ENCODE measurements at regions not wholly inside any gene's neighbourhood (a gene's known extent, or its start where the extent isn't known, plus 50 kb on each side); places are given as distances from the start of the nearest gene placed in this dataset.
"Not testable (repeated sequence)": the region's sequence is repeated elsewhere in the genome, so short reads cannot be mapped to it uniquely, and the experiment has no call there.

GRCh38 chr18:34280000-34280399, 55.3 kb upstream of the NOL4 start:
- DNase-seq (ENCODE audit: insufficient read length, low spot score) (no peak), FAIRE-seq (no peak)

- DNase-seq (ENCODE audit: insufficient read length, low spot score) = no peak
- FAIRE-seq = no peak
Observed at GRCh38 chr18:34280653-34281052, 55.9 kb upstream of the NOL4 start.

DNA sequence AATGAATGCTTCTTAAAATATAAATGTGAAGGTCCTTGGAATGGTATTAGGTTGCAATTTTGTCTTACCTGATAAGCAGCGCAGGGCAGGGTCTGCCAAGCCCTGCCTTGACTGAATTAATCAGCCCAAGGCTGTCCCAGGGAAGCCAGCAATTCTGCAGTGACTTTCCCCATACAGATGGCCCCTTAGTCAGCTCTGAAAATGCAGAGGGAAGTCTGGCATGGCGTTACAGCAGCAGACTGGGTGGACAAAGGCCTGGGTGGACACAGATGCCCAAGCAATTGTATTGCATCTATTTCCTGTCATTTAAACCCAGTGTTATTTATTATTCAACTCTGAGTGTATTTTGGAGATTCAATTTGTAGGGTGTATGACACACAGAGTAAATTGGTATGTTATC, 56.6 kb upstream of the NOL4 start:
- DNase-seq (ENCODE audit: insufficient read length, low spot score) = no peak
- no peak for FAIRE-seq

- DNase-seq (ENCODE audit: insufficient read length, low spot score) (no peak), FAIRE-seq (no peak)
Observed at GRCh38 chr18:34281722-34282121, 57.0 kb upstream of the NOL4 start.

GRCh38 chr18:34283506-34283905, 58.8 kb upstream of the NOL4 start:
- no peak for DNase-seq (ENCODE audit: insufficient read length, low spot score)
- FAIRE-seq = no peak

GRCh38 chr18:34287825-34288224, 63.1 kb upstream of the NOL4 start:
- no peak for FAIRE-seq
- DNase-seq (ENCODE audit: insufficient read length, low spot score) = no peak

DNA sequence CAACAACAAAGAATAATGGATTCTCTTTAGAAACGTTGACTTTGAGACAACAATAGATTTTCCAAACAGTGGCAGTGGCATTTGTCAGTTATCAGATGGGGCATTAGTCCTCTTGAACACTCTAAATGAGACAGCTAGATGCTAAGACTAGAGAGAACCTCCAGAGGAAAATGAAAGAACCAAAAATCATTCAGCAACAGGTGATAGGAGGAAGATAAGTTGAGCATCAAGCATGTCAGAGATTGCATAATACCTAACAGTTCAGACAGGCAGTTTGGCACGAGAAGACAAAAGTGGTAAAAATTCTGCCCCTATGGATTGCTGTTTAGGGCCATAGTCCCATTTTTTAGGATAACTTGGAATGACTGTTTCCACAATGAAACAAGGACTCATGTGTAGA, 67.9 kb upstream of the NOL4 start:
- no peak for FAIRE-seq
- no peak for DNase-seq (ENCODE audit: insufficient read length, low spot score)

- no peak for FAIRE-seq
- DNase-seq (ENCODE audit: insufficient read length, low spot score) = no peak
Observed at GRCh38 chr18:34297287-34297686, 72.6 kb upstream of the NOL4 start.

DNA sequence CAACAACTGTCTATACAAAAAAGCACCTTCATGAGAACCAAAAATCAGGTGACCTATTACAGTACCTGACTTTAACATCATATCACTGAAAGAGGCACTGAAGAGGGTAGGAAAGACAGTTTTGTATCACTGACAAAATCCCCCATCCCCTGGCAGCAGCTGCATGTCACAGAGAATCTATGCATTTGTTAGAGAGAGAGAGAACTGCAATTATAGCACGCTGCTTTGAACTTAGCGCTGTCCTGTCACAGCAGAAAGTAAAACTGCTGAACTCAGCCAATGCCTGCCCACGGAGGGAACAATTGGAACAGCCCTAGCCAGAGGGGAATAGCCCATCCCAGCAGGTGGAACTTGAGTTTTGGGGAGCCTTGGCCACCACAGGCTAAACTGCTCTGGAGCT, 75.1 kb upstream of the NOL4 start:
- FAIRE-seq = no peak
- no peak for DNase-seq (ENCODE audit: insufficient read length, low spot score)

GRCh38 chr18:34311468-34311867, 86.8 kb upstream of the NOL4 start:
- FAIRE-seq = no peak
- no peak for DNase-seq (ENCODE audit: insufficient read length, low spot score)

- no peak for FAIRE-seq
- no peak for DNase-seq (ENCODE audit: insufficient read length, low spot score)
Observed at GRCh38 chr18:34314847-34315246, 90.1 kb upstream of the NOL4 start.

GRCh38 chr18:34315591-34316352, 91.1 kb upstream of the NOL4 start:
- DNase-seq (ENCODE audit: insufficient read length, low spot score) = no peak
- FAIRE-seq = no peak

DNA sequence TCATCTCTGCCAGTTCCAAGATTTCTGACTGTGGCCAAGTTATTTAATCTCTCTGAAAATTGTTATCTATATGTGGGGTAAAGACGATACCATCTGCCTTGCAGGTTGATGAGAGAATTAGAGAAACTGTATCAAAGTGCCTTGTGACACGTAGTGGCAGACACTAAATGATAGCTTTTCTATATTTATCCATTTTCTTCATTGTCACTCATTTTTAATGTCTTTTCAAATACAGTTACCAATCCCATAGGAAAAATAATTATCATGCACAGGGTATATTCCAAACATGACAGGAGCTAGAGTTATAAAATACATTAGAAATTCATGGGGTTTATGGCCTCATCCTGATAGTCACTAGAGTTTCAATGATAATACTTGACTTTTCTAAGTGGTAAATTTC, 95.6 kb upstream of the NOL4 start:
- no peak for FAIRE-seq

DNA sequence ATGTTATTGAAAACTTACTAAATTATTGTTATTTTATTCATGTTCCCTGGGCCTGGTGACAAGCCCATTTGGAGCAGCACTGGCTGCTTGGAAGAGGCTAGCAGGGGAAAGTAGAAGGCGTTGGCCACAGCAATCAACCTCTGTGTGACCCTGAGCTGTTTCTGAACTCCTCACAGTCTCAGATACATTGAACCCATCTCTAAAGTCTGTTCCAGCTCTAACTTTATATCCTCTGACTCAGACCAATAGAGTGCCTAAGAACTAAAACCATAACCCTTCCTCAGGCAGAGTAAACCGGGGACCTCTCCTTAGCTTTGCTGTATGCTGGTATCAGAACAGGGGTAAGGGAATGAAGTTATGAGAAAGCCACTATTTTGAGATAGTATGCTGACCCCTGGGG, 96.4 kb upstream of the NOL4 start:
- DNase-seq (ENCODE audit: insufficient read length, low spot score) (no peak), FAIRE-seq (peak; percentile 60)

More for the DNA sequence above, 95.6 kb upstream of the NOL4 start:
- no peak for DNase-seq (ENCODE audit: insufficient read length, low spot score)

DNA sequence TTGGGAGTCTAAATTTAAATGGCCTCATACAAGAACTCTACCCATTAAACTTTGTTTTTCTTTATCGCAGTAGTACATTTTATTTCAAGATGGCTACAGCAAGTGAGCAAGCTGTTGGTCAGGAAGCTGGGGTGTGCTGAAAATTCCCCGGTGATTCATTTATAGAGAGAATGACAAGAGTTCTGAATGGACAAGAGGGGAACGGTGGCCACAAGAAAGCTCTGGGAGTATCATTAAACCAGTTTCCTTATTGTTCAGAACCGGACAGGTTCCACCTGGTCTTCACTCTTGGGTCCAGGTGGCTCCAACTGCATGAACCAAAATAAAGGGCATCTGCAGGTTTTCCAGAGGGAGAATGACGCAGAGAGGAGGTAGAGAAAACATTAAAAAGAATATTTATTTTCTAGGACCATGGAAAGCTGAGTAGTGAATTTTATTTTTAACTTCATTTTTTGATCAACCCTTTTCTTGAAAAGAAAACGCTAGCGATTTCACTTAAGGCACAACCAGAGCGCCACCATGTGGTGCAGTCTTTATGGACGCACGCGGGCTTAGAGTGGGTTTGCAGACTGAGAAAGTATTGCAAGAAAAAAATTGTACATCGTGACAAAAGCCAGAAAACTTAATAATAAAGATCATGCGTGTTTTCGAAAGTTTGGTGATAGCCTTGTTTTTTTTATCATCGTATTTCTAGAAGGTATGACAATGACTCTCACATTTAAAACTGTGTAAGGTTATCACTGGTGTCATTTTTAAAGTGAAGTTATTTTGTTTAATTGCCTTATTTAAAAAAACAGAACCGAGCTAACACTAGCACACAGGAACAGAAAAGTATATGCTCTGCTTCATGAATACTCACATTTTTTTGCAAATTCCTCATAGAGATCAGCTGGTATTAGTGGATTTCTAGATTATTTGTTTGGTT, 97.9 kb upstream of the NOL4 start:
- no peak for FAIRE-seq

GRCh38 chr18:34329840-34330239, 105.1 kb upstream of the NOL4 start:
- DNase-seq (ENCODE audit: insufficient read length, low spot score) = no peak
- FAIRE-seq = no peak

More for the DNA sequence above, 97.9 kb upstream of the NOL4 start:
- DNase-seq (ENCODE audit: insufficient read length, low spot score) = no peak

DNA sequence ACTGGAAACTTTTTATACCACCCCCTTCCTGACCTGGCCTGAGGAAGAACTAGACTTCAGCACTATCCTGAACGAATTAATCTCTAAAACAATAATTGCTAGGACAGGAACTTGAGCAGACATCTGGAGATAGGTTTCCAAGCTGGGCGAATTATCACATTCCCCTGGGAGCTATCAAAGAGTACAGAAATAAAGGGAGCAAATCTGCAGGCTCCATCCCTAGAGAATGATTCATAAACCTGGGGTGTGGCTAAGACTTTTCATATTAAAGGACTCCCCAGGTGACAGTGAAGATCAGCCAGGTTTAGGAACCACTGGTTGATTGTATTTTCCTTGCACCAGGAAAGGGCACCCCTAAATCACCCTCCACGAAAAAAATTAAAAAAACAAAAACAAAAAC, 105.6 kb upstream of the NOL4 start:
- no peak for FAIRE-seq
- no peak for DNase-seq (ENCODE audit: insufficient read length, low spot score)

DNA sequence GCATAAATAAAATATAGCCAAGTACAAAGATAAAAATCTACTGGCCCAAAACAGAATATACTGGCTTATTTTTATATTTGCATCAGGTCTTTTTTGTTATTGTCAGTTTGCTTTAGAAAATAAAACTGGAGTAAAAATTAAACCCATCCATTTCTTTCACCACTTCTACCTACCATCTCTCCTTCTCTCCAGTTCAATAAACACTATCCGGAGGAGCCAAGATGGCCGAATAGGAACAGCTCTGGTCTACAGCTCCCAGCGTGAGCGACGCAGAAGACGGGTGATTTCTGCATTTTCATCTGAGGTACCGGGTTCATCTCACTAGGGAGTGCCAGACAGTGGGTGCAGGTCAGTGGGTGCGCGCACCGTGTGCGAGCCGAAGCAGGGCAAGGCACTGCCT, 106.2 kb upstream of the NOL4 start:
- DNase-seq (ENCODE audit: insufficient read length, low spot score); FAIRE-seq: not testable (repeated sequence)

DNA sequence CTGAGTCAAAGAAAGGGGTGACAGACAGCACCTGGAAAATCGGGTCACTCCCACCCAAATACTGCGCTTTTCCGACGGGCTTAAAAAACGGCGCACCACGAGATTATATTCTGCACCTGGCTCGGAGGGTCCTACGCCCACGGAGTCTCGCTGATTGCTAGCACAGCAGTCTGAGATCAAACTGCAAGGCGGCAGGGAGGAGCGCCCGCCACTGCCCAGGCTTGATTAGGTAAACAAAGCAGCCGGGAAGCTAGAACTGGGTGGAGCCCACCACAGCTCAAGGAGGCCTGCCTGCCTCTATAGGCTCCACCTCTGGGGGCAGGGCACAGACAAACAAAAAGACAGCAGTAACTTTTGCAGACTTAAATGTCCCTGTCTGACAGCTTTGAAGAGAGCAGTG, 106.6 kb upstream of the NOL4 start:
- FAIRE-seq; DNase-seq (ENCODE audit: insufficient read length, low spot score): not testable (repeated sequence)

- FAIRE-seq = no peak
- no peak for DNase-seq (ENCODE audit: insufficient read length, low spot score)
Observed at GRCh38 chr18:34339155-34339554, 114.4 kb upstream of the NOL4 start.

GRCh38 chr18:34342960-34343359, 118.2 kb upstream of the NOL4 start:
- FAIRE-seq (no peak), DNase-seq (ENCODE audit: insufficient read length, low spot score) (no peak)

DNA sequence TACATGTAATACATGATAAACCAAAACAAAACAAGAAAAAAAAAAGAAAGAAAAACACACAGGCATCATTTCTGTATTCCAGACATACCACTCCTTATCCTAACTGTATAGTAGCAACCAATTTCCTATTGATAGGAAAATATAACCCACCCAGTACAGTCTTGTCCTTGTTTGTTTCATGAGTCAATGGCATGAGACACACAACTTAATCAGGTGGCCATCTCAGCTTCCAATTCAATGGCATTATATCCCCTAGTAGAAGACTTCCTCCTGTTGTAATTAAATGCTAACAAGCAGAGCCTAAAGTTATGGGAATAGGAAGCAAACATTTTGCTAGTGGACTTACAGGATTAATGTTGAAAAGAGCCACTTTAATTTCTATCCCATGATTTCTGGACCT, 121.0 kb upstream of the NOL4 start:
- DNase-seq (ENCODE audit: insufficient read length, low spot score) (no peak), FAIRE-seq (no peak)
